C4-2B (cell line): ENCODE measurements at regions not wholly inside any gene's neighbourhood (a gene's known extent, or its start where the extent isn't known, plus 50 kb on each side); places are given as distances from the start of the nearest gene placed in this dataset.

ENCODE experiments used
- CTCF ChIP-seq: fragments of 450-650 bp; conservative IDR thresholded peaks from 2 replicates; pipeline ENCODE4 v1.5.1; 2017; ENCODE audit warnings: mild to moderate bottlenecking
- ZFX ChIP-seq: fragments of 450-650 bp; IDR thresholded peaks from 2 replicates; pipeline ENCODE4 v1.6.1; 2017

GRCh38 chr18:41768467-41768866 is 186.6 kb upstream of the PIK3C3 start:
- no peak for TF ChIP-seq CTCF
- TF ChIP-seq ZFX: no peak
